BE2C (cell line): ENCODE measurements at regions not wholly inside any gene's neighbourhood (a gene's known extent, or its start where the extent isn't known, plus 50 kb on each side); places are given as distances from the start of the nearest gene placed in this dataset.
"Not testable (repeated sequence)": the region's sequence is repeated elsewhere in the genome, so short reads cannot be mapped to it uniquely, and the experiment has no call there.

Experiments
- DNase-seq: peaks from one replicate; pipeline ENCODE4 v3.0.0-alpha.2; 2020
- H3K27me3 ChIP-seq: fragments of 250-450 bp; sonication (Bioruptor Pico); 2 replicates; pipeline ENCODE4 v1.5.1; 2020; ENCODE audit warnings: mild to moderate bottlenecking
- H3K36me3 ChIP-seq: fragments of 250-450 bp; sonication (Bioruptor Pico); 2 replicates; pipeline ENCODE4 v1.5.1; 2020; ENCODE audit warnings: mild to moderate bottlenecking
- H3K4me1 ChIP-seq: fragments of 250-450 bp; sonication (Bioruptor Pico); 2 replicates; pipeline ENCODE4 v1.5.1; 2020
- H3K4me3 ChIP-seq: 2 replicates; pipeline ENCODE4 v1.5.1; 2011; ENCODE audit warnings: low read depth, low read length
- H3K9me3 ChIP-seq: fragments of 250-450 bp; sonication (Bioruptor Pico); 2 replicates; pipeline ENCODE4 v1.5.1; 2020

DNA sequence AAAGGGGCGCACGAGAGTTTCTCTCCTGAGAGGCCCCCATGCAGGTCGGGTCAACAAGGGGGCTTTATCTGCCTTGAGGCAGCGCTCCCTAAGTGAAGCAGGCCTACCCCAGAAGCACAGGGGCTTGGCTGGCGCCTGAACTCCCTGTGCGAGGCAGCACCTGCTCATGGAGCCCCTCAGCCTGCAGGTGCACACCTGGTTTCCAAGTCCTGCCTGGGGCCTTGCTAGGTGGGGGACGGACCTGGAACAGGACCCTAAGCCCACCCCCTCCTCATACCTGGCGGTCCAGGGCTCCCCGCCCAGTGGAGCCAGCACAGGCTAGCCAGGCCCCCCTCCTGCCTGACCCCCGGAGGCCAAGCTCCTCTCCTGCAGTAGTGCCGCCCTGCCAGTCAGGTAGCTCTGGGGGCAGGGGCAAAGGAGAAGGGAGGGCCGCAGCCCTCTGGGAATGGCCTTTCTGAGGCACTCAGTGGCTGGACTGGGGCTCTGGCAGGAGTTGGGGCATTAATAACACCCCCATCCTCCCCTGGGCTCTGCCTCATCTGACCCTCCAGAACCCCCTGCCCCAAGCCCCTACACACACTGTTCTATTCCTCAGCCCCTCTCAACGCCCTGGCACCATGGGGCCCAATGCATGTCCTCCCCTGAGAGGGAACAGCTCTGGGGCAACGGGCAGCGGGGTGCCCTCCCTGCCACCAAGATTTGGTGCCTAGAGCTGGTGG lies 137.9 kb upstream of the PTPN20 start:
- not testable (repeated sequence) for H3K4me1 ChIP-seq, H3K27me3 ChIP-seq, H3K9me3 ChIP-seq, H3K4me3 ChIP-seq, DNase-seq, H3K36me3 ChIP-seq

DNA sequence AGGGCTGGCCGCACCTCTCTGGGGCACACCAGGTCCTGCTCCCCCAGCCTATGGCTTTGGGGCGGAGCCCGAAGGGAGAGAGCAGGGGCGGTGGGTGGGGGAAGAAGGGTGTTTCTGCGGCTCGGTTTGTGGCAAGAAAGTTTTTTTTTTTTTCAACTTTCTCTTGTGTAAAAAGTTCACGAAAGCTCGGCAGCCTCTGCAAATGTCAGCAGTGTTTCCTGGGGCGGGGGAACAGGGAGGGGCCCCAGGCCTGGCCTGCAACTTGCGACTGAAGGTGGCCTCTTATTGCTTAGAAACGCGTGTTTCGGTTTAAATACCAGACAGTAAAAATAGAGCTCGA lies 137.4 kb upstream of the PTPN20 start:
- DNase-seq, H3K4me3 ChIP-seq, H3K27me3 ChIP-seq, H3K4me1 ChIP-seq, H3K36me3 ChIP-seq, H3K9me3 ChIP-seq: not testable (repeated sequence)

DNA sequence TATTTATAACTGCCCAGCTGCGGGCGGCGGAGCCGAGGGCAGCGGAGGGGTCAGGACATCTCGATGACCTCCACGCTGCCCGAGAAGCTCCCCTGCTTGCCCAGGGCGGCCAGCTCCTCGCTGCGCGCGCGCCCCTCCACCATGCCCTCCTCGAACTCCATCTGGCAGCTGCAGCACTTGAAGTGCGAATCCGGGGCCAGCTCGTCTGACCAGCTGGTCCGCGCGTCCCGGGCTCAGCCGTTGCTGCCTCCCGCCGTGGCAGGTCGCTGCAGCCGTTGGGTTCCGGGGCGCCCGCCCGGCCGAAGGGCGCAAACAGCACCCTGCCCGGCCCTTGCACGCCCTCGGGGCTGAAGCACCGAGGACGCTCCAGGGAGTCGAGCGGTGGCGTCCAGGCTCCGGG lies 136.9 kb upstream of the PTPN20 start:
- H3K36me3 ChIP-seq, DNase-seq, H3K4me1 ChIP-seq, H3K4me3 ChIP-seq, H3K9me3 ChIP-seq, H3K27me3 ChIP-seq: not testable (repeated sequence)

DNA sequence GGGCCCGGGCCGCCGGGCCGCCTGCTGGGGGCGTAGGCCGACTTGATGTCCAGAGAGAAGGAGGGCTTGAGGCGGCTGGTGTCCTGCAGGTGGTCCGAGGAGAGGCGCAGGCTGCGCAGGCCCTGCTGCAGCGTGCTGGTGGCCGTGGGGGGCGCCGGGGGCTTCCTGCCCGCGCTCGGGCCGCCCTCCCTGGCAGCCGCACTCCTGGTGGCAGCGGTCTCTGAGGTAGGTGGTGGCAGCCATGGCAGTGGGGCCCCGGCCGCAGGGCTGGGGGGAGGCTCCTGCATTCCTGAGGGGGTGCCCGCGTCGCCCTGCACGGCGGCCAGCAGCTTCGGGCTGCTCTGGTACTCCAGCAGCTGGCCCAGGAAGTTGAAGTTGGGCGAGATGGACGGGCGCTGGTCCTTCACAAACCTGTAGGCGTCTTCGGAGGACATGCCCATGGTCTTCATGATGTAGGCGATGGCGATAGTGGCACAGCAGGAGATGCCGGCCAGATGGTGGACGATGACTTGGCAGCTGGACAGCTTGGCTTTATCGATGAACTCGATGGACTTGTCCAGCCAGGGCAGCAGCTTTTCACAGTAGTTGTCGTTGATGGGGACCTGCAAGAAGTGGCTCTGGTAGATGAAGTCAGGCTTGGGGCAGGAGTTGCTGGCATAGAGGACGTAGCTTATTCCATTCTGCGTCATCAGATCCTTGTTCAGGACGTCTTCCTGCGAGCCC lies 136.1 kb upstream of the PTPN20 start:
- H3K27me3 ChIP-seq, DNase-seq, H3K9me3 ChIP-seq, H3K4me1 ChIP-seq, H3K36me3 ChIP-seq, H3K4me3 ChIP-seq: not testable (repeated sequence)

DNA sequence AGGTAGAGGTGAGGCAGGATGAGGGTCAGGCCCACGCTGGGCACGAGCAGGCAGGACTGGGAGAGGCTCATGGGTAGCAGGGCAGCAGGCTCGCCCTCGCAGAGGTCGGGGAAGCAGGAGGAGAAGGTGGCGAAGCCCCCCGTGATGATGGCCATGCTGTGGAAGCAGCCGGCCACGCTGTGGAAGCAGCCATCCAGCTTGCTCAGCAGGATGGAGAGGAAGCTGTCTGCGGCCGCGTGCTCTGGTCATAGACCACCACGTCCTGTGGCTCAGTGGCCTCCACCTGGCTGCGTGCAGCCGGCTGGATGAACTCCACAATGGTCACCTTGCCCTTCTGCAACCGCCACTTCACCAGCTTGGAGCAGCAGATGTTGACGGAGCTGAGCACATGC lies 135.6 kb upstream of the PTPN20 start:
- H3K4me3 ChIP-seq, DNase-seq, H3K27me3 ChIP-seq, H3K36me3 ChIP-seq, H3K9me3 ChIP-seq, H3K4me1 ChIP-seq: not testable (repeated sequence)

DNA sequence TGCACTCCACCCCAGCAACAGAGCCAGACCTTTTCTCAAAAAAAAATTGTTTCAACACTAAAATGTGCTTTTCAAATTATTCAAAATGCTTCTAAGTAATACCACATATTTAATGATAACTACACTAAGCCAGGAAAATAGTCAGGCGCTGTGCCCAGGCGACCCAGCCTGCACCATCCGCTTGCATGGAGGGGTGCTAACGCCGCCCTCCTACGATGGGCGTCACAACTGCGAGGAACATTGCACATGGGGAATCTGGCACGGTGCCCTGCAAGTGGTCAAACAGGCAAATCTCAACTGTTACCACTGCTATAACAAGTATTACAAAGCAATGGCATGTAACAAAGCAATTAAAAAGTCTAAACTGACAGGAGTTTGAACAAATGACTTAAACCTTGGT lies 131.7 kb upstream of the PTPN20 start:
- H3K9me3 ChIP-seq, H3K4me1 ChIP-seq, H3K36me3 ChIP-seq, H3K4me3 ChIP-seq, H3K27me3 ChIP-seq: not testable (repeated sequence)
- DNase-seq = peak; percentile 77

DNA sequence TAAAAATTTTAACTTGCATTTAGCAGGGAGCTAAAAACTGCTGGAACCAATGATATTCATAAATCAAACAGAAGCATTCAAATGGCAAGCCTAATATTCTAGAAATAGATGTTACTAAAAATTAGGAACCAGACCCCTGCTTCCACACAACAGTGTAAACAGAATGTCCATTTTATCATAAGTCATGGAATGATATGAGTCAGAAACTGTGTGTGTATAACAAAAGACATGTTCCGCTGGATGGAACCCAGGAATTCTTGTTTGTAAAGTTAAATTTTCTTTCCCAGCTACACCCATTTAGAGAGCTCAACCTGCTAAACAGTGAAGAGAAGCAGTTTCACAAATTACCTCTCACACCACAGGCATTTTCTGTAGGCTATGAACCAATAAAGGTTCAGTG lies 131.1 kb upstream of the PTPN20 start:
- H3K36me3 ChIP-seq, H3K9me3 ChIP-seq, H3K4me1 ChIP-seq, H3K27me3 ChIP-seq, H3K4me3 ChIP-seq, DNase-seq: not testable (repeated sequence)

DNA sequence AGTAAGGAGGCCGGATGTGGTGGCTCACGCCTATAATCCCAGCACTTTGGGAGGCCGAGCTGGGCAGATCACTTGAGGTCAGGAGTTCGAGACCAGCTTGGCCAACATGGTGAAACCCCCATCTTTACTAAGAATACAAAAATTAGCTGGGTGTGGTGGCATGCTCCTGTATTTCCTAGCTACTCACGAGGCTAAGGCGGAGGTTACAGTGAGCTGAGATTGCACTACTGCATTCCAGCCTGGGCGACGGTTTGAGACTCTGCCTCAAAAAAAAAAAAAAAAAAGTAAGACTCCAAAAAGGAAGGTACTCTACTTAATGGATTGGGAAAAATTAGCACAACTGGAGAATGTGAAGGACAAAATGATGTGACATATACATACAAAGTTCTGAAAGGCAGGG lies 130.2 kb upstream of the PTPN20 start:
- not testable (repeated sequence) for H3K4me3 ChIP-seq, DNase-seq, H3K9me3 ChIP-seq, H3K4me1 ChIP-seq, H3K27me3 ChIP-seq, H3K36me3 ChIP-seq

DNA sequence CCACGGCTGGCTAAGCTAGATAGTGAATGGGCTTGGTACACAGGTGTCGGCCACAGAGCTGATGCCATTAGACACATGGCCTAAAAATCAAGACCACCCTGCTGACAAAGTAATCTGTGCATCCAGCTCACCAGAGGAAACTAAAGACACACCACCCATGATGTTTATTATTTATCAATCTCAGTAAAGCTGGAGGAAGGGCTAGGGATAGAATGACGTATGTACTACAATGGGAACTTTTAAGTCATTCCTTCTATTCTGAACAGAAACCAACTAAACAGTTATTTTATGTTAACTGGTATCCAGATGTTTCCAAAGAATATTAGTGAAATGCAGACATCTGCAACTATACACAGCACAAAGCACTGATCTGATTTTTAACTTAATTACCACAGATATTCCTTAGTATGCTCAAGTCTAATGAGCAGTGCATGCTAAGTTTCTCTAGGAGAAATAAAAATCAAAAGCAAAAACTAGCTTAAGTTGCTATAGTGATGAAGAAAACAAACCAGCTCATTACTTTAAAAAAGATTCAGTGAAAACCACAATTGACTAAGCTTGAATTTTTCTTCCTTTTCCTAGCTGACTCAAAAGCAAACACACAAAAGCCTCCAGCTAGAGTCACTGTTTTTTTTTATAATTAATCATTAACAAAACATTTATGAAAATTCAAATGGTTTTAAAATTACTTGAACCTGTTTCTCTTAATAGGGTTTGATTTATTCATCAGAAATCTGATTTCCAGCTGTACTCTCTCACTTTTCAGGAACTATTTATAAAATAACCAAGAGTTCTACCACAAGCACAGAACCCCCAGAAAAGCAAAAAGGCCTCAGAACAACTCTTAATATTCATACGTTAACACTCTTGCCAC lies 129.0 kb upstream of the PTPN20 start:
- not testable (repeated sequence) for DNase-seq, H3K4me1 ChIP-seq, H3K36me3 ChIP-seq, H3K27me3 ChIP-seq, H3K4me3 ChIP-seq, H3K9me3 ChIP-seq

DNA sequence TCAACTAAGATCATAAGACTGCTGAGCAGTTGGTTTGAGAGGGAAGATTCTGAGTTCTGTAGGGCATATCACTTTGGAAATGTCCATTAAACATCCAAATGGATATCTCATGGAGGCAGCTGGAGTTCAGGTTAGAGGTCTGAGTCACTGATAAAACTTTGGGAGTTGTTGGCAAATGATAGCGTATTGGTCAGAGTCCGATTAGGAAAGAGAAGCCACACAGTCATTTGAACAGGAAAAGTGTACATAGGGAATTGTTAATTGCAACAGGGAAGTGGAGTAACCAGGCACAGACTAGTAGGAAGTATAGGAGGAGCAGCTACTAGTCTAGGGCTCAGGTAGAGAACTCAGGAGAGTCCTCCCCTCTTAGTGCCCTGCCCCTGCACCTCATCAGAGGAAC lies 126.6 kb upstream of the PTPN20 start:
- not testable (repeated sequence) for DNase-seq, H3K36me3 ChIP-seq, H3K9me3 ChIP-seq, H3K4me3 ChIP-seq, H3K27me3 ChIP-seq, H3K4me1 ChIP-seq

DNA sequence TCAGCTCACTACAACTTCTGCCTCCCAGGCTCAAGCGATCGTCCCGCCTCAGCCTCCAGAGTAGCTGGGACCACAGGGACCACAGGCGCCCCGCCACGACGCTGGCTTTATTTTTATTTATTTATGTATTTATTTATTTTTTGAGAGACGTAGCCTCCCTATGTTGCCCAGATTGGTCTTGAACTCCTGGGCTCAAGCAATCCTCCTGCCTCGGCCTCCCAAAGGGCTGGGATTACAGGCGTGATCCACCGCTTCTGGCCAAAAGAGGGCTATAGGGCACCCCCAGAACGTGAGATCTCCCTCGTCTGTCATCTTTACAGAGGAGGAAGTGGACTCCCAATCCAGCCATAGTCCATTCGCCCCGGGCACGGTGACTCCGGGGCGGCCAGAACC lies 125.1 kb upstream of the PTPN20 start:
- peak overlapping the region; percentile 69 for H3K4me3 ChIP-seq
- H3K27me3 ChIP-seq, H3K9me3 ChIP-seq, H3K36me3 ChIP-seq, DNase-seq, H3K4me1 ChIP-seq: not testable (repeated sequence)

DNA sequence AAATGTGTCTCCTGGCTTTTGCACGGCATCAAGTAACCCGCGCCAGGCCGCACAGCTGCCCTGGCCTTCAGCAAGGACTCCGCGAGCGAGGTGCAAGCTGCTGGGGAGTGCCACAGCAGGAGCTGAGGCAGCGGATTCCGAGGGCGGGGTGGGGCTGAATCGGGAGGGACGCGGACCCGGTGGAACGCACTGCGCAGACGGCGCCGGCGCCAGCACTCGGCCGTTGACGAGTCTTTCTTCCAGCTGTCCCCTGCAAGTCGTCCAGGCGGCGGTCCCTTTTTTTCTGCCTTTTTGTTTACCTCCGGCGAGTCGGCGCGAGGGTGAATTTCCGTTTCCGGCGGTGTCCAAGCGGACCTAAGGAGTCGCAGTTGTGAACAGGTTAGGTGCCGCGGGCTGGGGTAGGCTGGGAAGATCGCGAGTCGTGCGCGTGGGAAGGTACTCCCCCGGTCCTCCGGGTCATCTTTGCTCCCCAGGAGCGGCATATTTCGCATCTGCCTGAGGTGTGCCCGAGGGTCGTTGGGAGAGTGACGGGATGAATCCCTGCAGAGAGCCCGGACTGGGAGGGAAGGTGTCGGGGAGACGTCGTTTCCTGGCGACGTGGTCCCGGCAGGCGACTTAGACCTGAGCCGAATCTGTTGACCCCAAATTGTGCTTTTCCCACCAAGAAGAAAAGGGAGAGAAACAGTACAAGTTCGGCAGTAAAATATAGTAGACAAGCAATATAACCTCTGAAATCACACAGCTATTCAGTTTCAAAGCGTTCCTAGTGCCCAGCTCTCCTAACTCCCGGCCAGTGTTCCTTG lies 124.5 kb upstream of the PTPN20 start:
- H3K9me3 ChIP-seq, H3K4me1 ChIP-seq, H3K27me3 ChIP-seq, H3K36me3 ChIP-seq: not testable (repeated sequence)
- H3K4me3 ChIP-seq = peak overlapping the region; percentile 69
- DNase-seq = peak; percentile 86
